Esophagus squamous epithelium (tissue), 4 donors: ENCODE measurements at regions not wholly inside any gene's neighbourhood (a gene's known extent, or its start where the extent isn't known, plus 50 kb on each side); places are given as distances from the start of the nearest gene placed in this dataset.

Experiments used
- POLR2A ChIP-seq, 4 donors: fragments of 450-650 bp; IDR thresholded peaks; one replicate each; pipeline ENCODE4 v1.6.1; 2017; ENCODE audit warnings: antibody characterized with exemption in 4 of 4, mild to moderate bottlenecking in 4 of 4, moderate library complexity in 3 of 4
- TF ChIP-seq, protein P1 (sequence below), 6 experiments: fragments of 450-650 bp in 4 of 6; fragments of 200-600 bp in 2 of 6; sonication (generic) in 2 of 6; IDR thresholded peaks; one replicate each; pipeline ENCODE4 v1.5.1; 2016 to 2019; ENCODE audit warnings: antibody characterized with exemption in 6 of 6, mild to moderate bottlenecking in 4 of 6, moderate library complexity in 4 of 6

DNA sequence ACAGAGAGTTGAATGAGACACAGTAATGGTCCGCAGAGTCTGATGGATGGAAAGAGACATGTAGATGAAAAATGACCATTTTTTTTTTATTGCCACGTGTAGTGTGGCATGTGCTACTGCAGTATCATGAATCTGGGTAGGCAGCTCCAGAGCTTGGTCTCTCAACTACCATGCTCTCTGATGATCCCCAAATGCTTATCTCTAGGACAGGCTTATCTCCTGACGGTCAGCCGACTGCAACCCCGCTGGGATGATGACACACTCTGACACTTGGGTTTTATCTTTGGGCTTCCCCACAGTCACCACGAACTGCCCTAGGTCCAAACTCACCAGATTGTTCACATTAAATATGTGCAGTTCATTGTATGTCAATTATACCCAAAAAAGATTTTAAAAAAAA is 239.7 kb downstream of the QDPR start:
- TF ChIP-seq, protein P1, sequence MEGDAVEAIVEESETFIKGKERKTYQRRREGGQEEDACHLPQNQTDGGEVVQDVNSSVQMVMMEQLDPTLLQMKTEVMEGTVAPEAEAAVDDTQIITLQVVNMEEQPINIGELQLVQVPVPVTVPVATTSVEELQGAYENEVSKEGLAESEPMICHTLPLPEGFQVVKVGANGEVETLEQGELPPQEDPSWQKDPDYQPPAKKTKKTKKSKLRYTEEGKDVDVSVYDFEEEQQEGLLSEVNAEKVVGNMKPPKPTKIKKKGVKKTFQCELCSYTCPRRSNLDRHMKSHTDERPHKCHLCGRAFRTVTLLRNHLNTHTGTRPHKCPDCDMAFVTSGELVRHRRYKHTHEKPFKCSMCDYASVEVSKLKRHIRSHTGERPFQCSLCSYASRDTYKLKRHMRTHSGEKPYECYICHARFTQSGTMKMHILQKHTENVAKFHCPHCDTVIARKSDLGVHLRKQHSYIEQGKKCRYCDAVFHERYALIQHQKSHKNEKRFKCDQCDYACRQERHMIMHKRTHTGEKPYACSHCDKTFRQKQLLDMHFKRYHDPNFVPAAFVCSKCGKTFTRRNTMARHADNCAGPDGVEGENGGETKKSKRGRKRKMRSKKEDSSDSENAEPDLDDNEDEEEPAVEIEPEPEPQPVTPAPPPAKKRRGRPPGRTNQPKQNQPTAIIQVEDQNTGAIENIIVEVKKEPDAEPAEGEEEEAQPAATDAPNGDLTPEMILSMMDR (IDR thresholded peaks at IDR 0.05): no peak
- no peak for TF ChIP-seq POLR2A (IDR thresholded peaks at IDR 0.05)
